HCEC 1CT (cell line): ENCODE measurements at regions not wholly inside any gene's neighbourhood (a gene's known extent, or its start where the extent isn't known, plus 50 kb on each side); places are given as distances from the start of the nearest gene placed in this dataset.

Source experiments
- DNase-seq: peaks from one replicate; pipeline ENCODE4 v3.0.0-alpha.2; 2017

GRCh38 chr3:155029941-155030340 lies 50.2 kb upstream of the MME start:
- DNase-seq, result no peak

GRCh38 chr3:155026999-155027591 lies 53.0 kb upstream of the MME start:
- DNase-seq, result peak; percentile 91

GRCh38 chr3:155024006-155024638 lies 56.0 kb upstream of the MME start:
- no peak for DNase-seq

- DNase-seq, result no peak
Observed at GRCh38 chr3:155022896-155023295, 57.2 kb upstream of the MME start.

DNA sequence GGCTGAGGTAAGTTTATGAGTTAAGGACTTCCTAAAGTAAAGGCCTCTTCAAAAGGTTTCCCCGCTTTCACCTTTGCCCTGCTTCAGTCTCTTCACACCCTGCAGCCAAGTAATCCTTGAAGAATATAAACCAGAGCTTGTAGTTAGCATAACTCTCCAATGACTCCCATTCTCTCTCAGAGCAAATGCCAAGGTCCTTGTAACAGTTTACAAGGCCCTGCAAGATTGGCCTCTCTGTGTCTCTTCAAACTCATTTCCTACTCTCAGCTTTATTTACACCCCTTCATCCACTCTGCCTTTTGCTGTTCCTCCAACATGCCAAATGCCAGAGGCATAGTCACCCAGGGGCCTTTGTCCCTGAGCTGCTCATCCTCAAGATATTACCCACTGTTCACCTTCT lies 60.5 kb upstream of the MME start:
- DNase-seq, result peak; percentile 68

DNA sequence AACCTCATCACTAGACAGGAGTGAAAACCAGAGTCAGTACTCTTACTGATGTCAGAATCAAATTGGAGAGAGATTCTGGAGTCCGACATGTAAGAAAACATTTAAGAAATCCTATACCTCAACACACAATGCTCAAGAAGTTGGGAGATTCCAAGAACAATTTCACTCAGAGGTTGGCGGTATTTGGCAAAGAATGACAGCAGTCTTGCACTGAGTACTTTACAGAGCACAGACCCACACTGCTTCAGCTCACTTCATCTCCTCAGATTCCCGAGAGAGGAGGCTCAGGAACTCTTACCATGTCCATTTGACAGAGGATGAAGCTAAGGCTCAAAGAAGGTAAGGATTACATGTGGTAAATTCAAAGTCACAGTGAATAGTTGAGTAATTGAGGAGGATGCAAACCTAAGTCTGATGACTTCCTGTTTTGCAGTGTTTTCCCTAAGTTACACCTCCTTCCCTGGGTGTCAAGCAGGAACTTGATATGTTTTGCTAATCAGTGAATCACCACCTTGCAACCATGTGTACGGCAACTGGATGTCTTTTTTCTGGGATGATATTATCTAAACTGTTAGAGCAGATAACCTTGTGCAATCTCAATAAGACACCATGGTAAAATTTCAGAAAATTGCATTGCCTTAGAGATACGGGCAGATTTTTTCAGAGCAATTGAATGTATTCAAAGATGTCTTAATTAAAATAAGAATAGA lies 61.3 kb upstream of the MME start:
- DNase-seq, result peak; percentile 64

- no peak for DNase-seq
Observed at GRCh38 chr3:155015776-155016436, 64.2 kb upstream of the MME start.

DNA sequence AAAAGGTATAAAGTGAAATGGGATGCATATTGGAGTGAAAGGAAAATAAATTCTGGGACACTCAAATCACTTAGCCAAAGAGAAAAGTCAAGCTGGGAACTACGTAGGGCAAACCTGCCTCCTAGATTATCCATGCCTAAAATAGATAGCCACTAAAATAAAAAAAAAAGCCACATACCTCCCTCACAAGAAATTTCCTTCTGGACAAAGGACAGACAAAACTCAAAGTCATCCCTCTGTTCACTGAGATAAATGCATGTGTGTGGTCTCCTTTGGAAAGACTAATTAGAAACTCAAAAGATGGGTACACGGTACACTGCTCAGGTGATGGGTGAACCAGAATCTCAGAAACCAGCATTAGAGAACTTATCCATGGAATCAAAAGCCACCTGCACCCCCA lies 65.2 kb upstream of the MME start:
- DNase-seq, result no peak

DNA sequence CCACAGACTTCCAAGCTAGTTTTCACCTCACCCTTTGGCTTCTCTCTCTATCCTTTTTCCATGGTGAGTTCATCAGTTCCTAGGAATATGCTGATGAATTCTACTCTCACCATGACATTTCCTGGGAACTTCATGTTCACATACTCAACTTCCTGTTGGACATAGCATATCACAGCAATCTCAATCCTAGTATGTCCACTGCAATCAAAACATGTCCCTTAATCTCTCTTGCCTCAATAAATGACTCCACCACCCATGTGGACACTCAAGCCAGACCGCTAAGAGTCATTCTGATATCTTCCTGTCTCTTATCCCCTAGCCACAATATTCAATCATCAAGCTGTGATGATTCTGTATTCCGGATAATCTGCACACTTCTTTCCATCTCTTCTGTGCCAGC lies 66.7 kb upstream of the MME start:
- DNase-seq, result no peak

DNA sequence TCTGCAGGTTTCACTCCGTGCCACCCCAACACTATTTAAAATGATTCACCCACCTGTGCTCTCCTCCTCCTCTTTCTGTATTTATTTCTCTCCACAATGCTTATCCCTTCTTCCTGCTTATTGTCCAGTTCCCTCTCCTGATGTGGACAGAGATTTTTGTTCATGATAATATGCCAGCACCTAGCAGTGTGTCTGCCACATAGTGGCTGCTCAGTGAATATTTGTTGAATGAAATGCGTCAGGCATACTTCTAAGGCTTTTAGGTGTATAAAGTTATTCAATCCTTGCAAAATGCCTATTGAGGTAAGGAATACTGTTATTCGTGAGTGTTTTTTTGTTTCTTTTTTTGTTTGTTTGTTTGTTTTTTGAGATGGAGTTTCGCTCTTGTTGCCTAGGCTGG lies 67.5 kb upstream of the MME start:
- no peak for DNase-seq

- DNase-seq, result no peak
Observed at GRCh38 chr3:155010416-155010815, 69.7 kb upstream of the MME start.

GRCh38 chr3:155009217-155009616 lies 70.9 kb upstream of the MME start:
- DNase-seq, result no peak

DNA sequence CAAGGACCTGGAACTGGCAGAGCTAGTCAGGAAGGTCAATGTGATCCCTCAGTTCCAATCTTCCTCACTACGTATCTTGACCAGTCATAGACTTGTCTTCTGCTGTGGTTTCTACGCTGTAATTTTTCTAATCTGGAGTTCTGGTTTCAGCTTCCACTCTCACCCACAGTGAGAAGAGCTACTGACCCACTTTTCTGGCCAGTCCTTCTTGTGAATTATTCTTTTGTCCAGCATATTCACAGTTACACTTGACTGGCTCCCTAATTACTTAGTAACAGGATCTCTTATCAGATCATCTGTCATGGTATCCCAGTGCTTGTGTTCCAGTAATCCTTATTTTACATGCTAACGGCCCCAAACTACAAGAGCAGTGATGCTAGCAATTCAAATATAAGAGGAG lies 72.4 kb upstream of the MME start:
- no peak for DNase-seq

DNA sequence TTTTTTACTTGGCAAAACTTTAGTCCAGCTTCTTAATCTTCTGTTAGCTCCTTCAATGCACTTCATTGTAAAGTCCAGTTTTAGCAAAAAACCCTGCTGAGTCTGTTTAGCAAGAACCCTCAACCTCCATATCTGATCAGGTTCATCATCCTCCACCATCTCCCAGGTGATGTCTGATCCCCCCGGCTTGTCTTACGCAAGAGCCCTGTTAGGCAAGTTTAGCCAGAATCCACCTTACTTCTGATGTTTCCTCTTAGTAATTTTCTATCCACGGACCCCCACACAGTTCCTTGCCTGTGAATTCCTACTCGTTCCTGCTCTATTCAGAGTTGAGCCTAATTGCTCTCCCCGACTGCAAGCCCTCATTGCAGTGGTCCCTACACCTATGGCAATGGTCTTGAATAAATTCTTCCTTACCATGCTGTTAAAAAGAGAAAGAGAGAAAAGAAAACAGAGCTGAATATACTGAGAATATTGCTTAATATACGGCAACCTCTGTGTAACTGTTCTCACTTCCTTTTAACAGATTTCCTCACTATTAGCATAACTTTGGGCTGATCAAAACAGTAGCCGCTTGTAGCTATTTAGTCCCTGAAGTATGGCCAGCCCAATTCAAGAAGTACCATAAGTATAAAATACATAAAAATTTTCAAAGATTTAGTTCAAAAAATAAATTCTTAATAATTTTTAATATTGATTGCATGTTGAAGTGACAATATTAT lies 78.7 kb upstream of the MME start:
- no peak for DNase-seq

DNA sequence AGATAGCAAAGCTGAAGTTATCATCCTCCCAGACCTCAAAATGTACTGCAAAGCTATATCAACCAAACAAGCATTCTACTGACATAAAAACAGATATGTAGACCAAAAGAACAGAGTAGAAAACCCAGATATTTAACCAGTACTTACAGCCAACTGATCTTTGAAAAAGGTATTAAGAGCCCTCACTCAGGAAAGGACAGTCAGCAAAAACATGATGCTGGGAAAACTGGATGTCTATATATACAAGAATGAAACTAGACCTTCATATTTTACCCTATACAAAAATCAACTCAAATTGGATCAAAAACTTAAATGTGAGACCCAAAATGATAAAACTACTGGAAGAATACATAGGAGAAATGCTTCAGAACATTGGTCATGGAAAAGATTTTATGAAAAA lies 87.5 kb upstream of the MME start:
- no peak for DNase-seq

DNA sequence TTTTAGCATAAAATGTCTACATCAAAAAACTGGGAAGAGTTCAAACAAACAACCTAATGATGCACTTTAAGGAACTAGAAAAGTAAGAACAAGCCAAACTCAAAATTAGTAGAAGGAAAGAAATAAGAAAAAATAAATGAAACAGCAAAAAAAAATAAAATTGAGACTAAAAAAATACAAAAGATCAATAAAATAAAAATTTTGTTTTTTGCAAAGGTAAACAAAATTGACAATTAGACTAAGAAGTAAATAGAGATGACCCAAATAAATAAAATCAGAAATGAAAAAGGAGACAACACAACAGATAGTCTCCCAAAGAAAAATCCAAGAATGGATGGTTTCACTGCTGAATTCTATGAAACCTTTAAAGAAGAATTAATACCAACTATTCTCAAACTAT lies 89.6 kb upstream of the MME start:
- no peak for DNase-seq

GRCh38 chr3:154987846-154988245 lies 92.3 kb upstream of the MME start:
- no peak for DNase-seq

- DNase-seq, result peak; percentile 15
Observed at GRCh38 chr3:154981664-154982063, 98.5 kb upstream of the MME start.

DNA sequence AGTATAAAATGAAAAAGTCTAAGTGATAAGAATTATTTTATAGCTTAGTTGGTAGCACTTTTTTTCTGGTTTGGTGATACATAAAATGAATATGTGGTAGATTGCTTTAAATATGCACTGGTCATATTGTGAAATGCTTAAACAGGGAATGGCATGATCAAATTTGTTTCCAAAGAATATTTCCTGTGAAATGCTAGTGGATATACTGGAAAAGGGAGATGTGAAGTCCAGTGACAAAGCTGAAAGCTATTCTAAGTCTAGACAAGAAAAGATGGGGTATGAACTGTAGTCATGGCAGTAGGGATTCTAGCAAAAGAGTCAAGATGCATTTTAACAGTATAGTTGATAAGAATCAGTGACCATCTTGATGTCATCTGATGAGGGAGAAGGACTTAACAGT lies 98.9 kb upstream of the MME start:
- DNase-seq, result peak; percentile 52

GRCh38 chr3:154979331-154979730 lies 100.8 kb upstream of the MME start:
- DNase-seq, result no peak

DNA sequence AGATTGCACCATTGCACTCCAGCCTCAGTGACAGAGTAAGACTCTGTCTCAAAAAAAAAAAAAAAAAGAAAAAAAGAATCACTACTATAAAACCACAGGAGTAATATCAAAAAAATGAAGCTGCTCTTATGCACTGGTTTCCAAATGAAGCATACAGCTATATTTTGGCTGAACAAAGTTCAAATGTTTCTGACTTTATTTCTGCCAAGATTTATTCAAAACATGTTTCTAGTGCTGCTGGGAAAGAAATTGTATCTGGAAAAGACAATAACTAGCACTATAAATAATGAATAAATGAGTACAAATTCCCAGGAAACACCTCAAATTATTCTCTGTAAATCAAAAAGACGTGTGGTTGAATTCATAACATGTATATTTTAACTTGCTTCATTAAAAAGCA lies 102.5 kb upstream of the MME start:
- no peak for DNase-seq

DNA sequence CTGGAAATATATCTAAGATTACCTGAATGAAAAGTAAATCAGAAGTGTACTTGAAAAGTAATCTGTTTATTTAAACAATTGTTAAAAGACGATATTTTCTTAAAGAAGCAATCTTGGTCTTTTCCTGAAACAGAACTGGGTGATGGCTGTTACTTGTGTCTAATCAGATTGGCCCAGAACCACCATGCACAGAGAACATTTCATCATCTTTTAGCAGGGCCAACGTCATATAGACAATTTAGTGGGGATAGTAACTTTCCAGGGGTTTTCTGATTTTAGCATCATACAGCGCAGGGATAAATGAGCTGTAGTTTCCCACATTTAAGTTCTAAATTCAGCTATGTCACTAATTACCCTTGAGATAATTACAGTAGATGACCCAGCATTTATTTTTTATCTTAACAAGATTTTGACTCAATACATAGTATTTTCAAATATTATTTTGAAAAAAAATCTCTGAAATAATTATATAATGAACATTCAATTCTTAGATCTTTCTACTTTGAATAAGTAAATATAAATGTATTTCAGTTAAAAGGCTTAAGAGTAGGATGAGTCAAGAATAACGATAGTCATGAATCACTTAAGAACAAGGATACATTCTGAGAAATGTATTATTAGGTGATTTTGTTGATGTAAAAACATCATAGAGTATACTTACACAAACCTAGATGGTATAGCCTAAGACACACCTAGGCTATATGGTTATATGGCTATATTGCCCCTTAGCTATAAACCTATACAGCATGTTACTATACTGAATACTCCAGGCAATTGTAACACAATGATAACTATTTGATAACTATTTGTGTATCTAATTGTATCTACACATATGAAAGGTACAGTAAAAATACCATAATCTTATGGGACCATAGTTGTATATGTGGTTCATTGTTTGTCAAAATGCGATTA lies 103.8 kb upstream of the MME start:
- no peak for DNase-seq
